GM12878 (cell line): ENCODE measurements at regions not wholly inside any gene's neighbourhood (a gene's known extent, or its start where the extent isn't known, plus 50 kb on each side); places are given as distances from the start of the nearest gene placed in this dataset.

Experiments
- ATAC-seq: fragments of 200-7000 bp; cut with Tn5 transposase; 3 replicates; pipeline ENCODE4 v1.9.1; 2020; ENCODE audit warnings: mild to moderate bottlenecking, moderate library complexity
- BruUV-seq: library from RNA; stranded (reverse); fragments of 400-500 nt; replicated peaks from 2 replicates; lab custom pipeline; 2021; lab: Mats Ljungman, UMichigan
- CTCF ChIA-PET: fragments of 300-600 bp; sonication (Branson Sonifier 250); formaldehyde crosslinking; extraction: SDS; loops from one replicate; lab custom pipeline; 2021; ENCODE audit warnings: inconsistent platforms; lab: Yijun Ruan, JAX
- POLR2A ChIA-PET: fragments of 350-600 bp; formaldehyde crosslinking; extraction: SDS; loops from one replicate; lab custom pipeline; 2021; ENCODE audit warnings: inconsistent platforms; lab: Charles Lee
- RAD21 ChIA-PET: fragments of 300-600 bp; sonication (Branson Sonifier 250); formaldehyde crosslinking; loops from one replicate; lab custom pipeline; 2023; ENCODE audit warnings: antibody characterized with exemption; ENCODE audit not compliant: unreplicated experiment; lab: Charles Lee
- SMC1A ChIA-PET: fragments of 300-600 bp; sonication (Branson Sonifier 250); formaldehyde crosslinking; loops from one replicate; lab custom pipeline; 2023; ENCODE audit not compliant: unreplicated experiment, uncharacterized antibody; lab: Charles Lee
- DNase-seq: peaks from one replicate; pipeline ENCODE4 v3.0.0-alpha.2; 2011; ENCODE audit warnings: low read depth, low spot score
- FAIRE-seq: peaks from 3 replicates; lab custom pipeline; 2011; peaks lifted over from hg19 to GRCh38; lab: Jason Lieb, UNC
- H2AFZ ChIP-seq: 2 replicates; pipeline ENCODE4 v1.6.0; 2011; ENCODE audit warnings: low read depth, low read length, control low read depth; ENCODE audit not compliant: control insufficient read depth
- H3K27ac ChIP-seq: 2 replicates; pipeline ENCODE4 v1.5.1; 2011; ENCODE audit warnings: control low read depth; ENCODE audit not compliant: control insufficient read depth, insufficient read depth
- H3K27me3 ChIP-seq, 2 experiments: replicated peaks in 1 of 2; 2 replicates each; pipeline versions ENCODE4 v1.6.0 to v1.6.1; 2011; ENCODE audit warnings: low read length in 1 of 2; ENCODE audit not compliant: control insufficient read depth in 2 of 2, insufficient read depth in 2 of 2
- H3K36me3 ChIP-seq, 2 experiments: 2 replicates each; pipeline ENCODE4 v1.5.1; 2011; ENCODE audit warnings: low read length in 1 of 2; ENCODE audit not compliant: control insufficient read depth in 2 of 2, insufficient read depth in 2 of 2
- H3K4me1 ChIP-seq: 2 replicates; pipeline ENCODE4 v1.6.1; 2011; ENCODE audit warnings: mild to moderate bottlenecking, low read length, moderate library complexity, mixed read lengths; ENCODE audit not compliant: control insufficient read depth, insufficient read depth
- H3K4me2 ChIP-seq: 2 replicates; pipeline ENCODE4 v1.6.0; 2011; ENCODE audit warnings: control low read depth; ENCODE audit not compliant: control insufficient read depth, insufficient read depth
- H3K4me3 ChIP-seq: fragments of 200-600 bp; sonication (generic); 2 replicates; pipeline ENCODE4 v1.5.1; 2016
- H3K79me2 ChIP-seq: 2 replicates; pipeline ENCODE4 v1.6.0; 2011; ENCODE audit warnings: low read length; ENCODE audit not compliant: control insufficient read depth, insufficient read depth
- H3K9ac ChIP-seq: 2 replicates; pipeline ENCODE4 v1.8.0; 2011; ENCODE audit warnings: low read length, control low read depth, mixed read lengths; ENCODE audit not compliant: control insufficient read depth, insufficient read depth
- H3K9me3 ChIP-seq: replicated peaks from 3 replicates; pipeline ENCODE4 v1.5.1; 2011; ENCODE audit warnings: mild to moderate bottlenecking, low read length; ENCODE audit not compliant: control insufficient read depth, insufficient read depth
- H4K20me1 ChIP-seq: 2 replicates; pipeline ENCODE4 v1.6.0; 2011; ENCODE audit not compliant: control insufficient read depth, insufficient read depth
- BRCA1 ChIP-seq: IDR thresholded peaks from 2 replicates; pipeline ENCODE4 v1.6.1; 2011; ENCODE audit warnings: low read depth, low read length, improper control_type of control experiment
- HDGF ChIP-seq: fragments of 450-650 bp; IDR thresholded peaks from 2 replicates; pipeline ENCODE4 v1.6.1; 2016; ENCODE audit warnings: antibody characterized with exemption
- KAT2A ChIP-seq: conservative IDR thresholded peaks from 2 replicates; pipeline ENCODE4 v1.6.1; 2011; ENCODE audit warnings: low read depth, low read length; ENCODE audit not compliant: control insufficient read depth
- NR2C1 ChIP-seq: fragments of 450-650 bp; IDR thresholded peaks from 2 replicates; pipeline ENCODE4 v1.6.1; 2017; ENCODE audit warnings: antibody characterized with exemption, mild to moderate bottlenecking, moderate library complexity
- RAD51 ChIP-seq: fragments of 450-650 bp; IDR thresholded peaks from 2 replicates; pipeline ENCODE4 v1.6.1; 2016; ENCODE audit warnings: moderate library complexity, mild to moderate bottlenecking, inconsistent platforms
- SREBF2 ChIP-seq: IDR thresholded peaks from 2 replicates; pipeline ENCODE4 v1.6.1; 2012; ENCODE audit warnings: mild to moderate bottlenecking, low read length
- STAT3 ChIP-seq: IDR thresholded peaks from 2 replicates; pipeline ENCODE4 v1.6.1; 2011; ENCODE audit warnings: low read depth, low read length, improper control_type of control experiment
- TCF3 ChIP-seq: IDR thresholded peaks from 2 replicates; pipeline ENCODE4 v1.6.1; 2012; ENCODE audit warnings: low read depth, mild to moderate bottlenecking, low read length, borderline replicate concordance; ENCODE audit not compliant: insufficient read depth
- YY1 ChIP-seq: IDR thresholded peaks from 2 replicates; pipeline ENCODE4 v1.6.1; 2011; ENCODE audit warnings: low read depth, mild to moderate bottlenecking, low read length
- WGBS: methylation state at CpG from one replicate; pipeline ENCODE4 v1.1.6; 2016; ENCODE audit warnings: low lambda C conversion rate; ENCODE audit not compliant: insufficient replicate concordance, insufficient coverage; ENCODE audit errors: missing lambda C conversion rate; 5-methylcytosine and 5-hydroxymethylcytosine counted together
- in situ Hi-C: fragments of 300-500 bp; cut with MboI; formaldehyde crosslinking; loops from 9 replicates; pipeline ENCODE4 v1.14.3; 2018; ENCODE audit warnings: mixed read lengths
- intact Hi-C: fragments of 100-400 bp; cut with micrococcal nuclease; formaldehyde crosslinking; loops from one replicate; pipeline ENCODE4 v1.14.2; 2022; ENCODE audit not compliant: unreplicated experiment
- TF ChIP-seq, protein P1 (sequence below): IDR thresholded peaks from 2 replicates; pipeline ENCODE4 v1.6.1; 2012; ENCODE audit warnings: low read depth, low read length, improper control_type of control experiment
- TF ChIP-seq, protein P2 (sequence below): IDR thresholded peaks from 2 replicates; pipeline ENCODE4 v1.6.1; 2012; ENCODE audit warnings: low read depth, low read length, improper control_type of control experiment

GRCh38 chr4:147363514-147363913 is 117.4 kb upstream of the EDNRA start:
- no peaks in the 10 kb centered on the region for H3K4me1 ChIP-seq
- no peak overlapping the region for H2AFZ ChIP-seq
- no TSS peak for BruUV-seq
- ChIA-PET CTCF (no interaction called here), RAD21 (no interaction called here), SMC1A (no interaction called here)
- no peaks in the 10 kb centered on the region for H3K36me3 ChIP-seq
- H3K9ac ChIP-seq, result no peak overlapping the region
- ATAC-seq, result no peak
- H3K4me3 ChIP-seq, result no peak overlapping the region
- no peak overlapping the region for H3K27ac ChIP-seq
- in situ Hi-C loops, result no loop called here
- TF ChIP-seq, protein P1, sequence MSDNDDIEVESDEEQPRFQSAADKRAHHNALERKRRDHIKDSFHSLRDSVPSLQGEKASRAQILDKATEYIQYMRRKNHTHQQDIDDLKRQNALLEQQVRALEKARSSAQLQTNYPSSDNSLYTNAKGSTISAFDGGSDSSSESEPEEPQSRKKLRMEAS, result no peak
- TF ChIP-seq, protein P2, sequence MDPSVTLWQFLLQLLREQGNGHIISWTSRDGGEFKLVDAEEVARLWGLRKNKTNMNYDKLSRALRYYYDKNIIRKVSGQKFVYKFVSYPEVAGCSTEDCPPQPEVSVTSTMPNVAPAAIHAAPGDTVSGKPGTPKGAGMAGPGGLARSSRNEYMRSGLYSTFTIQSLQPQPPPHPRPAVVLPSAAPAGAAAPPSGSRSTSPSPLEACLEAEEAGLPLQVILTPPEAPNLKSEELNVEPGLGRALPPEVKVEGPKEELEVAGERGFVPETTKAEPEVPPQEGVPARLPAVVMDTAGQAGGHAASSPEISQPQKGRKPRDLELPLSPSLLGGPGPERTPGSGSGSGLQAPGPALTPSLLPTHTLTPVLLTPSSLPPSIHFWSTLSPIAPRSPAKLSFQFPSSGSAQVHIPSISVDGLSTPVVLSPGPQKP, result no peak
- TF ChIP-seq NR2C1 (no peak), HDGF (no peak), KAT2A (no peak), STAT3 (no peak), TCF3 (no peak), YY1 (no peak), RAD51 (no peak), BRCA1 (no peak), SREBF2 (no peak)
- TF ChIP-seq, all 136 proteins: peak for 0
- no peak for DNase-seq
- Histone ChIP-seq H3K79me2 (no peaks in the 10 kb centered on the region), H3K4me2 (no peak overlapping the region), H3K9me3 (no peaks in the 10 kb centered on the region), H4K20me1 (no peaks in the 10 kb centered on the region), H3K27me3 (no peaks in the 10 kb centered on the region)
- WGBS, result 50% methylated on average over 2 of the region's 2 CpGs
- intact Hi-C loops, result no loop called here
- POLR2A ChIA-PET, result no interaction called here
- no peak for FAIRE-seq
